GM18867 (cell line): ENCODE measurements at regions not wholly inside any gene's neighbourhood (a gene's known extent, or its start where the extent isn't known, plus 50 kb on each side); places are given as distances from the start of the nearest gene placed in this dataset.
"Not testable (repeated sequence)": the region's sequence is repeated elsewhere in the genome, so short reads cannot be mapped to it uniquely, and the experiment has no call there.

Experiments
- ATAC-seq: cut with Tn5 transposase; IDR thresholded peaks from one replicate; pipeline ENCODE4 v1.9.1; 2021; ENCODE audit warnings: mild to moderate bottlenecking, moderate library complexity; ENCODE audit not compliant: unreplicated experiment

- no peak for ATAC-seq
Measured at GRCh38 chr5:57398413-57399093, 84.1 kb downstream of the ACTBL2 start.

GRCh38 chr5:57396701-57397100, 85.9 kb downstream of the ACTBL2 start:
- no peak for ATAC-seq

- no peak for ATAC-seq
Measured at GRCh38 chr5:57394421-57395210, 88.0 kb downstream of the ACTBL2 start.

GRCh38 chr5:57386958-57387357, 95.7 kb downstream of the ACTBL2 start:
- no peak for ATAC-seq

- ATAC-seq: no peak
Measured at GRCh38 chr5:57383093-57383861, 99.3 kb downstream of the ACTBL2 start.

GRCh38 chr5:57382655-57383054, 100.0 kb downstream of the ACTBL2 start:
- no peak for ATAC-seq

- no peak for ATAC-seq
Measured at GRCh38 chr5:57370376-57370775, 112.2 kb downstream of the ACTBL2 start.

- no peak for ATAC-seq
Measured at GRCh38 chr5:57368010-57368409, 114.6 kb downstream of the ACTBL2 start.

- ATAC-seq: no peak
Measured at GRCh38 chr5:57366744-57367143, 115.9 kb downstream of the ACTBL2 start.

GRCh38 chr5:57362951-57363350, 119.7 kb downstream of the ACTBL2 start:
- ATAC-seq: no peak

GRCh38 chr5:57360871-57361270, 121.7 kb downstream of the ACTBL2 start:
- no peak for ATAC-seq

GRCh38 chr5:57358796-57359592, 123.6 kb downstream of the ACTBL2 start:
- ATAC-seq: no peak

- ATAC-seq: not testable (repeated sequence)
Measured at GRCh38 chr5:57356850-57357249, 125.8 kb downstream of the ACTBL2 start.

- no peak for ATAC-seq
Measured at GRCh38 chr5:57349214-57349613, 133.4 kb downstream of the ACTBL2 start.

GRCh38 chr5:57348376-57349140, 134.1 kb downstream of the ACTBL2 start:
- ATAC-seq: no peak

- no peak for ATAC-seq
Measured at GRCh38 chr5:57346328-57346727, 136.3 kb downstream of the ACTBL2 start.

GRCh38 chr5:57341380-57341979, 141.1 kb downstream of the ACTBL2 start:
- ATAC-seq: no peak

GRCh38 chr5:57340681-57341080, 141.9 kb downstream of the ACTBL2 start:
- no peak for ATAC-seq

- no peak for ATAC-seq
Measured at GRCh38 chr5:57339521-57339920, 143.1 kb downstream of the ACTBL2 start.

- ATAC-seq: no peak
Measured at GRCh38 chr5:57338868-57339340, 143.7 kb downstream of the ACTBL2 start.
